ENCODE measurements at regions not wholly inside any gene's neighbourhood (a gene's known extent, or its start where the extent isn't known, plus 50 kb on each side); places are given as distances from the start of the nearest gene placed in this dataset.
"Not testable (repeated sequence)": the region's sequence is repeated elsewhere in the genome, so short reads cannot be mapped to it uniquely, and the experiment has no call there.

GRCh38 chr16:16879567-16880251, 500.8 kb downstream of the NPIPA7 start:
- no peak for DNase-seq

DNA sequence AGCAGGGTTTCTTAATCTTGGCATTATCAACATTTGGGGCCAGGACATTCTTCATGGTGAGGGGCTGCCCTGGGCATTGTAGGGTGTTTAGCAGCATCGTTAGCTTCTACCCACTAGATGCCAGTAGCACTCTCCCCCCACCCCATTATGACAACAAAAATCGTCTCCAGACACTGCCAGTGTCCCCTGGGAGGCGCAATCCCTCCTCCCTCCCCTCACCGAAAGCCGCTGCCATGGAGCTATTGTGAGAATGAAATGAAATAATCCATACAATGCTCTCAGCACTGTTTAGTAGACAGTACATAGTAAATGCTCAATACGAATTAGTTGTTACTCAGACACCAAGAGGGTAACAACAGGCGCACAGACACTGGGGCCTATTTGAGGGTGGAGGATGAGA, 502.9 kb downstream of the NPIPA7 start:
- no peak for DNase-seq

DNA sequence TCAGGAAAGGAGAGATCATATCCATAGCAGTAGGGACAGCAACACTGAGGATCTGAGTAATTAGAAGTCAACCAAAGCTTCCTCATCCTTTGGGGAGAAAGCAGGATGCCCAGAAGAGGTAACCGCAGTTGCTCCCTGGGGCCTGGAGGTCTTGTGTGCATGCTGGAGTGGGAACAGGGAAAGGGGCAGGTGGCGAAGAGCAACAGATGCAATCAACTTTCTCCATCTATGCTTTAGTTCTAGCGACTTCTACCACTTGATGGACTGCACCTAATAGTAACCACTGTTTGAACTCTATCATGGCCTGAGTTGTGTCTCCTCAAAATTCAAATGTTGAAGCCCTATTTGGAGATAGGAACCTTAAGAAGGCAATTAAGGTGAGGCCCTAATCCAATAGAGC, 503.8 kb downstream of the NPIPA7 start:
- no peak for DNase-seq

- no peak for DNase-seq
Observed at GRCh38 chr16:16884451-16884850, 505.5 kb downstream of the NPIPA7 start.

DNA sequence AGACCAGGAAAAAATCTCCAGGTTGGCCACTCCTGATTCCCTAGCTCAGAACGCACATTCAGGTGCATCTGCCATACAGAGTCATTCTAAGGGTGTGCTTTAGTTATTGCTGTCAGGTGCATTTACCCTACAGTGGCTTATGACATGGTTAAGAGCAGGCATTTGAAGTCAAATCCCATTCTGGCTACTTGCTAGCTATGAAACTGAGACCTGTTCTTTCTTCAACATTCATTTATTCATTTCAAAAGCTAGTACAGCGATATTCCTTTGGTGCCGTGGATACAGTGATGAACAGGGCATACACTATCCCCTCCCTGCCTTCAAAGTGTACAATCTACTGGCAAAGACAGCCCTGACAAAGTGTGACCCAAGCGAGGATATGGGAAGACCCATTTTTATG, 508.3 kb downstream of the NPIPA7 start:
- DNase-seq = no peak

GRCh38 chr16:16890964-16891363, 512.0 kb downstream of the NPIPA7 start:
- no peak for DNase-seq

GRCh38 chr16:16904601-16905000, 525.7 kb downstream of the NPIPA7 start:
- DNase-seq = no peak

DNA sequence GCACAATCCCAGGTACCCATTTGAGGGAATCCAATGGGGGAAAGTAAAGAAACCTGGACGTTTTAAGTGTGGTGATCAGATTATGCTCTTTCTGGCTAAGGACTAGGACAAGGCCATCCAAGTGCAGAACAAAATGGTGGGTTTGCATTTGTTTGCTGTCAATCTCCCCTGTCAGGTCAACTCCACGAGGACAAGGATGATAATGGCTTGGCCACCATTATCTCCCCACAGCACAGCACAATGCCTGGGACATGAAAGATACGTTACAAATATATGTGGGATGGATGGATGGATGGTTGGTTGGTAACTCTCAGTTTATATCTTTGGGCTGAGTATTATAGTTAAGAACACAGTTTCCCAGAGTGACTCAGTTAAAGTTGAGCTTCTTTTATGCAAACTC, 526.9 kb downstream of the NPIPA7 start:
- DNase-seq = no peak

GRCh38 chr16:16907089-16907488, 528.1 kb downstream of the NPIPA7 start:
- no peak for DNase-seq

DNA sequence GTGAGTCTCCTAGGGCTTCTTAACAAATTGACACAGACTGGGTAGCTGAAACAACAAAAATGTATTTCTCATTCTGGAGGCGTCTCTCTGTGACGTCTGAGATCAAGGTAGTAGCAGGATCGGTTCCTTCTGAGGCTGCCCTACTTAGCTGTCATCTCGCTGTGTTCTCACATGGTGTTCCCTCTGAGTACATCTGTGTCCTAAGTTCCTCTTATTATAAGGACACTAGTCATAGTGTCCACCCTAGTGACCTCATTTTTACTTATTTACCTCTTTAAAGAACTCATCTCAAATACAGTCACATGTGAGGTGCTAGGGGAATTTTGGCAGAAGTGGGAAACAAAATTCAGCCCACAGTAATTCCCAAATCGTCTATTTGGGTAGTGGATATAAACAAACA, 529.1 kb downstream of the NPIPA7 start:
- no peak for DNase-seq

- no peak for DNase-seq
Observed at GRCh38 chr16:16909126-16909525, 530.2 kb downstream of the NPIPA7 start.

GRCh38 chr16:16910666-16911065, 531.7 kb downstream of the NPIPA7 start:
- no peak for DNase-seq

DNA sequence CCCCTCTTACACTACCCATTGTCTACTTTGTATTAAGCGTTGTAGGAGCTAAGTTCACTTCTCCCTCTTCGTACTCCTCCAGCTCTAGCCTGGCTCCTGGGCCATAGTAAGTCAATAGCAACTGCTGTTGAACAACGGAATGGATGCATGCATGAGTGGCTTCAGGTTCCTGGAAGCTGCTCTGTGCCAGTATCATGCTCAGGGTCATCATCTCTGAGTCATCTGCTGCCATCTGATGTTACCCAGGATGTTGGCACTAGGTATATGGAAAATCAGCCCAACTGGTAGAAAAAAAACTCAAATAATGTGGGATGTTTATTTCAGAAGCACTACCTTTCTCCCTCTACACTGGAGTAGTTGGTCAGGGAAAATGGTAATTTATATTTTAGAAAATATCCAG, 536.8 kb downstream of the NPIPA7 start:
- DNase-seq = no peak

DNA sequence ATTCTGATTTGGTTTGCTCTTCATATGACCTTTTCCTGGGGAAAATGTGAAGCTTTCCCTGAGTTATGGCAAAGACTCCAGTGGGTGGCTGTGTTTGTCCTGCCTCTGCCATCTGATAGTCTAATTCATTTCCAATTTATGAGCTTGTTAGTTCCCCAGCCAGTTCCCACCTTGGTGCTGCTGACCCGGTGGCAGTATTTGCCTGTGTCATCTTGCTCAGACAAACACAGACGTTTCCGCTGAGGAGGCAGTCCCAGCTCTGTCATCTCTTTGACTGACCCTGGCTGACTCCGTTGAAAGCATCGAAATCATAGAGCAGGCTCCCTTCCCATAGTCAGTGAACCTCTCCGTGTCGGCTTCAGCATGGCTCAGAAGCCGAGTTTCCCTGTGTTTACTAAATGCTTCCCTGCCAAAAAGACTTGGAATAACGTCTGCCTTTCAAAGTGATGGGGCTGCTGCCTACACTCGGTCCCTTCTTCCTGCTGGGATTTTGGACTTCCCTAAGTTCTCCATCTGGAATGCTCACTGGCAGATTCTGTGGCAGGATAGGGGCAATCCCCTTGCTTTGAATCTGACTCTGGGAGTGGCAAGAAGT, 538.3 kb downstream of the NPIPA7 start:
- no peak for DNase-seq

GRCh38 chr16:16923479-16923878, 544.5 kb downstream of the NPIPA7 start:
- DNase-seq = no peak

GRCh38 chr16:16924613-16925012, 545.7 kb downstream of the NPIPA7 start:
- DNase-seq = no peak

DNA sequence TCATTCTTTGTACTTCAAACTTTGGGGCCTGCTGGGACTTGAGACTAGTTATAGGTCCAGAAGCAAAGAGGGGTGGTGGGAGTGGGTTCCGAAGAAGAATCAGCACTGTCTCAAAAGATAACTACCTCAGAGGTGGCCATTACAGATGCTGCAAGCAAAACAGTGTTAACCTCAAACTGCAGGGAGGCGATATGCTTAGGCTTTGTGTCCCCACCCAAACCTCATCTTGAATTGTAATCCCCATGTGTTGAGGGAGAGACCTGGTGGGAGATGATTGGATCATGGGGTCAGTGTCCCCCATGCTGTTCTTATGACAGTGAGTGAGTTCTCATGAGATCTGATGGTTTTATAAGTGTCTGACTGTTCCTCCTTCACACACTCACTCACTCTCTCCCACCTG, 545.3 kb downstream of the XYLT1 start:
- DNase-seq = no peak

GRCh38 chr16:16928532-16929109, 542.1 kb downstream of the XYLT1 start:
- DNase-seq = no peak

GRCh38 chr16:16930309-16931000, 540.3 kb downstream of the XYLT1 start:
- DNase-seq = no peak

DNA sequence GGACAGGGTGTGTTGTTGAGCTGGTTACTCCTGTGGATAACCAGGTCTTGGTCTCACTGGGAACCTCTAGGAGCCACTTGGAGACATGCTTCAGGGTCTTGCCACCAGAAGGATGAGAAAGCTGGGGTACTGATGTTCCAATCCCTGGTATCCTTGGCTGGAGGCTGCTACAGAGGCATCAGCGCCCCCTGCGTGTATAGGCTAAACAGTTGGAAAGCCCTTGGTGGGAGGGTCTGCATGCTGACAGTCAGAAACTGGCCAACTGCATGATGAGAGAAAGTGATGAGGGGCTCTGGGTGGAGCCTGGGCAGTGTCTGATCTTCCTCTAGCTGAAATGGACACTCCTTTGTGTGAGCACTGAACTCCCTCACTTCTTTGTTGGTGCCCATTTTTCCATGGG, 536.9 kb downstream of the XYLT1 start:
- no peak for DNase-seq

- no peak for DNase-seq
Observed at GRCh38 chr16:16934660-16935059, 536.1 kb downstream of the XYLT1 start.

GRCh38 chr16:16935909-16936308, 534.9 kb downstream of the XYLT1 start:
- DNase-seq = not testable (repeated sequence)

DNA sequence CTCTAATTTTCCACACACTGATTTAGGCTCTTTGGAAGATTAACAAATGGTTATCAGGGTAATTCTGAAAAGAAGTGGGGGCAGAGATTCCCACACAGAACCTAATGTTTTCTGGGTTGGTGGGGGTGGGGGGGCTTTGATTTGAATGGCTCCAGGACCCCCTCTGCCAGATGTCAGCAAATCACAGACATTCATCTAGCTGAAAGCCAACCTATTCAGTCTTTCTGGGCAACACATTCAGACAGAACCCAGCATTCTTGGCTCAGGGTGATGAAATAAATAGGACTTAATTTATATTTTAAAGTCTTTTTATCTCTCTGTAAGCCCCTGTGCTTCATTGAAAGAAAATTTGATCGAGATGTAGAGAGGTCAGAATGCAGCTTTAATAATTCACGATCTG, 533.2 kb downstream of the XYLT1 start:
- no peak for DNase-seq

Data from renal pelvis (tissue), 1 donor.